Erythroblast (primary cell): ENCODE measurements at regions not wholly inside any gene's neighbourhood (a gene's known extent, or its start where the extent isn't known, plus 50 kb on each side); places are given as distances from the start of the nearest gene placed in this dataset.
"Not testable (repeated sequence)": the region's sequence is repeated elsewhere in the genome, so short reads cannot be mapped to it uniquely, and the experiment has no call there.

Source experiments
- DNase-seq, 2 experiments: peaks; one replicate each; lab custom pipeline; 2025; lab: John Stamatoyannopoulos, UW
- GATA1 ChIP-seq: IDR thresholded peaks from 2 replicates; pipeline ENCODE4 v1.6.1; 2011; ENCODE audit warnings: low read depth, mild to moderate bottlenecking, control low read depth, low read length, moderate library complexity
- POLR2A ChIP-seq: IDR thresholded peaks from 2 replicates; pipeline ENCODE4 v1.6.1; 2011; ENCODE audit warnings: mild to moderate bottlenecking, low read length

GRCh38 chr19:28393574-28394336 lies 819.2 kb downstream of the UQCRFS1 start:
- no peak for TF ChIP-seq GATA1
- TF ChIP-seq POLR2A, result no peak
- no peak for DNase-seq

DNA sequence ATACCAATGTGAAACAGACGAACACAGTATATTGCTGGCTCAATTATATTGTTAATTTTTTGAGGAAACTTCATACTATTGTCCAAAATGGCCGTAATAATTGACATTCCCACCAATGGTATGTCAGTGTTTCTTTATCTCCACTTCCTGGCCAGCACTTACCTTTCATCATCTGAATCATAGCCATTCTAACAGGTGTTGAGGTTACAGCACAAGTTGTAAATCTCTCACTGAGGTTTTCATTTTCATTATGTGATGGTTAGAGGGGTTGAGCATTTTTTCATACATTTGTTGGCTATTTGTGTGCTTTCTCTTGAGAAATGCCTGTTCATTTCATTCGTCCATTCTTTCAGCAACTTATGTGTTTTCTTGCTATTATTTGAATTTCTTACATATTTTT lies 824.0 kb downstream of the UQCRFS1 start:
- no peak for TF ChIP-seq GATA1
- TF ChIP-seq POLR2A, result no peak
- no peak for DNase-seq

DNA sequence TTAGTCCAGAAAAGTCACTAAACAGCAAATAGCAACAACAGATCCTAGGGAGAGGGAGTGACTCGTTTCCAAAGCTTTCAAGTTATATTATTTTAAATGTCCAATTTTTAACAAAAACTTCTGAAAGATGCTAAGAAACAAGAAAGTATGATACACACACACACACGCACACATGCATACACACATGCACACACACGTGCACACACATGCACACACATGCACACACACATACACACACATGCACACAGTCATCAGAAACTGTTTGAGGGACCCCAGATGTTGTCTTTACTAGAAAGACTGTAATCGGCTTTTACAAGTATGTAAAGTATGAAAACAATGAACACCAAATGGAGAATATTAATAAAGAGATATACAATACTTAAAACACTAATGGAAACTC lies 825.4 kb downstream of the UQCRFS1 start:
- TF ChIP-seq POLR2A (no peak), GATA1 (no peak)

DNA sequence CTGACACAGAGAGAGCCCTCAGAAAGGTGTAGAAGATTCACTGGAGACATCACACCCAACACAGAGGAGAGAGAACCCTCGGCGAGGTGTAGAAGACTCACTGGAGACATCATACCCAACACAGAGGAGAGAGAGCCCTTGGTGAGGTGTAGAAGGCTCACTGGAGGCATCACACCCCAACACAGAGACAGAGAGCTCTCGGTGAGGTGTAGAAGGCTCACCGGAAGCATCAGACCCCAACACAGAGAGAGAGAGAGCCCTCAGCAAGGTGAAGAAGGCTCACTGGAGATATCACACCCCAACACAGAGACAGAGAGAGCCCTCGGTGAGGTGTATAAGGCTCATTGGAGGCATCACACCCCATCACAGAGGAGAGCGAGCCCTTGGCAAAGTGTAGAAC lies 826.5 kb downstream of the UQCRFS1 start:
- TF ChIP-seq POLR2A (no peak), GATA1 (no peak)
- DNase-seq, result no peak

More for the DNA sequence above, 825.4 kb downstream of the UQCRFS1 start:
- DNase-seq, result no peak

DNA sequence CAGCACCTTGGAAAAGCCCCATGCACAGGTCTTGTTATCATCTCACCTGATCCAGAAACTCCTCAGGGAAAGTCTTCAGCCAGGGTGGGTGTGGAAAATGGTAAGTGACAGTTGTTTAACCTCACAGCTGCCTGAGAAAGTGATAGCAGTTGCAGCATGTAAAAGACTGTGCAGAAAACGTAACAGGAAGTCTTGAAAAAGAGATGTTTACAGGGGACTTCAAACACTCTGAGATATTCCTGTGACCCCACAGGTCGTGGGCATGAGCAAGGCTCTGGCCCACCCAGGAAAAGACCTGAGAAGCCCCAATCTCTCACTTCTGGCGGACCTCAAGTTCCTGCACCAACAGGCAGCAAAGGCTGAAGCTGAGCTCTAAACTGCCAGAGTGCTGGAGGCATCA lies 826.9 kb downstream of the UQCRFS1 start:
- DNase-seq, result no peak
- TF ChIP-seq POLR2A (no peak), GATA1 (no peak)

- no peak for DNase-seq
- TF ChIP-seq POLR2A, result no peak
- no peak for TF ChIP-seq GATA1
Measured at GRCh38 chr19:28377077-28377476, 835.9 kb downstream of the UQCRFS1 start.

DNA sequence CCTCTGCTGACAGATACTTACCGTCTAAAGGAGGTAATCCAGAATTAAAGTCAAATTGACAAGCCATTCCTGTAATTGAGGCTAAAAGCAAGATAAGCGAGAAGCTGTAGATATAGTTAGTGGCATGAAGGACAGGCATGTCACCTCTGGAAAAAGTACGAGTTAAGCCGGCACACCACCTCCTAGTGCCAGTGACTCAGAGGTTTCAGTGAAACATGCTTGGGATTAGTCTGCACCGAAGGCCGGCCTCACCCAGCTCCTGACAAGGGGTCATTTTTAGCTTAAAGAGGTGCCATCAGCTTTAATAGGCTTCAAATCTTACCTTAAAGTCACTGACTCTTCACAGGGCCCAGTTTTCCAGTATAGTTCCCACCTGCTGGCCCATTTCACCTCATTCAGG lies 838.0 kb downstream of the UQCRFS1 start:
- no peak for DNase-seq
- TF ChIP-seq POLR2A (no peak), GATA1 (no peak)

- no peak for TF ChIP-seq POLR2A
- no peak for TF ChIP-seq GATA1
- DNase-seq, result no peak
Measured at GRCh38 chr19:28372576-28373247, 840.2 kb downstream of the UQCRFS1 start.

GRCh38 chr19:28367146-28367545 lies 845.8 kb downstream of the UQCRFS1 start:
- DNase-seq, result no peak
- TF ChIP-seq POLR2A (no peak), GATA1 (no peak)

GRCh38 chr19:28363254-28363653 lies 849.7 kb downstream of the UQCRFS1 start:
- DNase-seq, result no peak
- TF ChIP-seq POLR2A (no peak), GATA1 (no peak)

GRCh38 chr19:28359431-28360414 lies 853.2 kb downstream of the UQCRFS1 start:
- no peak for DNase-seq
- no peak for TF ChIP-seq GATA1
- no peak for TF ChIP-seq POLR2A

- DNase-seq, result no peak
Measured at GRCh38 chr19:28358633-28359032, 854.3 kb downstream of the UQCRFS1 start.

DNA sequence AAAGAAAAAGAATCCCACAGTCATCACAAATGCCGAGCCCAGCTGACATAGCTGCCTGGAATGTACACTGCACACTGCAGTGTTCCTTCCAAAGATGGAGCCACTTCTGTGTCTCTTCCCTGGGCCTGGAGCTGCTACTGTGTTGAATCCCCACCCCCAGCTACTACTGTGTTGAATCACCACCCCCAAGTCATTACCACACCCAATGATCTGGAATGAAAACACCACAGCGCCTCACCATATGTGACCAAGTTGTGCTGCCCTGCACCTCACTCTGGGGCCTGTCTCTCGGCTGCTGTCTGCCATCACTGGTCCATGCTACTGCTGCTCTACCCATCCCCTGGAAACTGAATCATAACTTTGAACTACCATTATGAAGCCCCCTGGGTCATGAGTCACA lies 861.2 kb downstream of the UQCRFS1 start:
- TF ChIP-seq GATA1 (no peak), POLR2A (no peak)
- no peak for DNase-seq

More at GRCh38 chr19:28358633-28359032, 854.3 kb downstream of the UQCRFS1 start:
- no peak for TF ChIP-seq POLR2A
- no peak for TF ChIP-seq GATA1

GRCh38 chr19:28351321-28351720 lies 861.6 kb downstream of the UQCRFS1 start:
- DNase-seq, result not testable (repeated sequence)
